ENCODE measurements at regions not wholly inside any gene's neighbourhood (a gene's known extent, or its start where the extent isn't known, plus 50 kb on each side); places are given as distances from the start of the nearest gene placed in this dataset.

GRCh38 chr6:26290941-26291340 lies 74.1 kb upstream of the BTN3A2 start:
- DNase-seq (ENCODE audit: low spot score) = no peak

- DNase-seq (ENCODE audit: low spot score) = no peak
These were observed 72.3 kb upstream of the BTN3A2 start for GRCh38 chr6:26292709-26293108.

GRCh38 chr6:26294302-26294701 lies 70.7 kb upstream of the BTN3A2 start:
- no peak for DNase-seq (ENCODE audit: low spot score)

GRCh38 chr6:26295691-26296555 lies 69.1 kb upstream of the BTN3A2 start:
- peak; percentile 93 for DNase-seq (ENCODE audit: low spot score)

- DNase-seq (ENCODE audit: low spot score) = no peak
These were observed 68.5 kb upstream of the BTN3A2 start for GRCh38 chr6:26296556-26296856.

GRCh38 chr6:26296857-26297648 lies 67.9 kb upstream of the BTN3A2 start:
- peak; percentile 85 for DNase-seq (ENCODE audit: low spot score)

- DNase-seq (ENCODE audit: low spot score) = peak; percentile 37
These were observed 65.5 kb upstream of the BTN3A2 start for GRCh38 chr6:26299286-26300042.

GRCh38 chr6:26300043-26300331 lies 65.0 kb upstream of the BTN3A2 start:
- no peak for DNase-seq (ENCODE audit: low spot score)

- DNase-seq (ENCODE audit: low spot score) = no peak
These were observed 64.6 kb upstream of the BTN3A2 start for GRCh38 chr6:26300359-26300758.

- no peak for DNase-seq (ENCODE audit: low spot score)
These were observed 64.2 kb upstream of the BTN3A2 start for GRCh38 chr6:26300828-26301227.

GRCh38 chr6:26301638-26302037 lies 63.4 kb upstream of the BTN3A2 start:
- DNase-seq (ENCODE audit: low spot score) = no peak

GRCh38 chr6:26302941-26303559 lies 61.9 kb upstream of the BTN3A2 start:
- no peak for DNase-seq (ENCODE audit: low spot score)

- no peak for DNase-seq (ENCODE audit: low spot score)
These were observed 60.7 kb upstream of the BTN3A2 start for GRCh38 chr6:26304213-26304796.

- DNase-seq (ENCODE audit: low spot score) = peak; percentile 88
These were observed 60.0 kb upstream of the BTN3A2 start for GRCh38 chr6:26304797-26305640.

GRCh38 chr6:26305641-26305969 lies 59.4 kb upstream of the BTN3A2 start:
- no peak for DNase-seq (ENCODE audit: low spot score)

GRCh38 chr6:26306232-26306631 lies 58.8 kb upstream of the BTN3A2 start:
- DNase-seq (ENCODE audit: low spot score) = peak; percentile 47

GRCh38 chr6:26307850-26308249 lies 57.1 kb upstream of the BTN3A2 start:
- DNase-seq (ENCODE audit: low spot score) = peak; percentile 24

GRCh38 chr6:26309731-26310142 lies 55.3 kb upstream of the BTN3A2 start:
- DNase-seq (ENCODE audit: low spot score) = peak; percentile 97

- DNase-seq (ENCODE audit: low spot score) = peak; percentile 78
These were observed 54.0 kb upstream of the BTN3A2 start for GRCh38 chr6:26311012-26311384.

GRCh38 chr6:26311385-26312095 lies 53.5 kb upstream of the BTN3A2 start:
- DNase-seq (ENCODE audit: low spot score) = peak; percentile 90

- no peak for DNase-seq (ENCODE audit: low spot score)
These were observed 52.9 kb upstream of the BTN3A2 start for GRCh38 chr6:26312096-26312463.
